HepG2 (cell line): ENCODE measurements at regions not wholly inside any gene's neighbourhood (a gene's known extent, or its start where the extent isn't known, plus 50 kb on each side); places are given as distances from the start of the nearest gene placed in this dataset.

Experiments used
- BRCA1 ChIP-seq: sonication (generic); formaldehyde crosslinking; IDR thresholded peaks from 2 replicates; pipeline ENCODE4 v1.4.0; 2020; ENCODE audit warnings: missing genetic modification reagents
- CTCF ChIP-seq: sonication (generic); formaldehyde crosslinking; IDR thresholded peaks from 2 replicates; pipeline ENCODE4 v1.5.0; 2020; ENCODE audit warnings: mild to moderate bottlenecking, missing genetic modification reagents, moderate library complexity
- EZH2 ChIP-seq: conservative IDR thresholded peaks from 2 replicates; pipeline ENCODE4 v1.6.1; 2012; ENCODE audit warnings: mild to moderate bottlenecking, low read depth, low read length, moderate library complexity
- FOXP1 ChIP-seq, 2 experiments: fragments of 450-650 bp in 1 of 2; IDR thresholded peaks; 2 replicates each; pipeline ENCODE4 v1.6.1; 2017 to 2018; ENCODE audit warnings: antibody characterized with exemption in 1 of 2
- JUN ChIP-seq: sonication (generic); formaldehyde crosslinking; IDR thresholded peaks from 2 replicates; pipeline ENCODE4 v1.4.0; 2020; ENCODE audit warnings: mild to moderate bottlenecking, missing genetic modification reagents
- JUNB ChIP-seq: sonication (generic); formaldehyde crosslinking; IDR thresholded peaks from 2 replicates; pipeline ENCODE4 v1.8.0; 2022; ENCODE audit warnings: missing genetic modification reagents, mild to moderate bottlenecking, borderline replicate concordance
- MAX ChIP-seq: IDR thresholded peaks from 2 replicates; pipeline ENCODE4 v1.6.1; 2012; ENCODE audit warnings: inconsistent platforms
- MTF2 ChIP-seq: sonication (generic); formaldehyde crosslinking; IDR thresholded peaks from 2 replicates; pipeline ENCODE4 v1.5.0; 2020; ENCODE audit warnings: missing genetic modification reagents, borderline replicate concordance
- SP1 ChIP-seq, 2 experiments: fragments of 450-650 bp in 1 of 2; sonication (generic) in 1 of 2; formaldehyde crosslinking in 1 of 2; IDR thresholded peaks; 2 replicates each; pipeline versions ENCODE4 v1.4.0 to v1.6.1; 2016 to 2020; ENCODE audit warnings: missing genetic modification reagents in 1 of 2

GRCh38 chr1:193486671-193487229 is 300.3 kb upstream of the B3GALT2 start:
- no peak for TF ChIP-seq EZH2
- TF ChIP-seq BRCA1 (CRISPR knock-in tag): no peak
- no peak for TF ChIP-seq CTCF (CRISPR knock-in tag)
- TF ChIP-seq SP1 (IDR thresholded peaks at IDR 0.05): no peak
- TF ChIP-seq SP1 (CRISPR knock-in tag; IDR thresholded peaks at IDR 0.05): no peak
- no peak for TF ChIP-seq FOXP1 (IDR thresholded peaks at IDR 0.05)
- no peak for TF ChIP-seq FOXP1 (CRISPR knock-in tag; IDR thresholded peaks at IDR 0.05)
- no peak for TF ChIP-seq JUNB (CRISPR knock-in tag)
- no peak for TF ChIP-seq MAX
- no peak for TF ChIP-seq JUN (CRISPR knock-in tag)
- TF ChIP-seq MTF2 (CRISPR knock-in tag): no peak
